SKM-1 treated with dmso at 0.1 percent for 144 hours (cell line): ENCODE measurements at regions not wholly inside any gene's neighbourhood (a gene's known extent, or its start where the extent isn't known, plus 50 kb on each side); places are given as distances from the start of the nearest gene placed in this dataset.

Experiments
- DNase-seq: peaks from one replicate; lab custom pipeline; 2025; ENCODE audit not compliant: unreplicated experiment; lab: John Stamatoyannopoulos, UW

DNA sequence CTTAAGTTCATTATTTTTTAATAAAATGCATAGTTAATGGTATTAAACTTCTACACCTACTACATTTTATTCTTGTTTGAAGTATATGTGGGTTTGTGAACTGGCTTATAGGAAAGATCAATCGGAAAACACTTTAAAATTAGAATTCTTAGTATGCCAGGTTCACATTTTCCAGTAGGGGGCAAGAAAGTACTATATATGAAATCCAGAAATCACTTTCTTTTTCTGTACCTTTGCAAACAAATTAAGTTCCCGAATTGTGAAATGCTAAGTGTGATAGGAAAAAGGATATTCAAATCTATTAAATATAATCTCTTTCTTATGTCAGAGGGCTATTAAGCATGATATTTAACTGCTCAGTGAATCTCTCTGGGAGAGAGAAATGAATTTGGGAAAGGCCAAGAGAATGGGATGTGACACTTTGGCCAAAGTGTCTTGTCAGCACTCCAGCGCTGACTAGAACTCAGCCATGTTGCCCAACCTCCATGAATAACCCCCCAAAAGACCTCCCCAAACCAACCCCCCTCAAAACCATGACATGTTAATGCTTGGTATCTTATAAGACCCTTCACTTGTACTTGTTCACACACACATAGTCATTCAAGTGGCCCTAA, 122.6 kb upstream of the SLC10A2 start:
- DNase-seq, result peak; percentile 1

GRCh38 chr13:103187721-103188156, 121.5 kb upstream of the SLC10A2 start:
- no peak for DNase-seq

GRCh38 chr13:103184413-103184812, 118.2 kb upstream of the SLC10A2 start:
- DNase-seq, result no peak

DNA sequence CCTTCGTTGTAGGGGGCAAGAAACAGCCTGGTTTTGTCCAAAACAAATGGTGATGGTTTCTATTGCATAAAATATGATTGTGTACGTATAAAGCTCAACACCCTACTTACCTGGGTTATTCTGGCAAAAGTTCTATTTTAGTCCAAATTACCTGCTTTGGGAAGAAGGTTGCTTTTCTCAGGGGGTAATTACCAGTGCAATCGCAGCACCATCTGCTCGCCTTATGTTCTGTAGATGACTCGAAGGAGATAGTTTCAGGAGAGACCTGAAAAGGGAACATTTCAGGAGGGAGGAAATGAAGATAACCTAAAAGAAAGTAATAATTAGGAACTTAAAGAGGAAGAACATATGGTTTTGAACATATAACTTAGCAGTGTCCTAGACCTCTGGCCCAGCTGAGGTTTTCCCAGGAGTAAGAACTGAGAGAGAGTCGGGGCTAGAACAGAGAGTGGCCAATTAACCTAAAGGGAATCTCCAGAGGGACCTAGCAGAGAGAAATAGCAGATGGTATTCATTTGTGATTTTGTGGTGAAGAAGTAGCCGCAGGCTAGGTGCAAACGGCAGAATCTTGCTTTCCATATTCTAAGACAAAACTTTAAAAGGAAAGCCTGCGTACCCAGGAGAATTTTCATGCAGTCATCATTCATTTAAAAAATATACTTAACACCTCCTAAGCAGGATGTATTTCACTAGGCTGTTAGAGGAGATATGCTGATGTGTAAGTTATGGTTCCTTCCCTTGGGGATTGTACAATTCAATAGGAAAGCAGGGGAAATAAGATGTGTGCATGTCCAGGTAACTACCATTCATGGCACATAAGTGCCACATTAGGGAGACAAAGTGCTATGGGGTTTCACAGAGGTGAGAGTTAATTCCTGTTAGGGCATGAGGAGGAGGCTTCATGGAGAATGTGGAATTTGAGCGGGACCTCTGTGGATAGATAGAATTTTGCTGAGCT, 113.0 kb upstream of the SLC10A2 start:
- no peak for DNase-seq

DNA sequence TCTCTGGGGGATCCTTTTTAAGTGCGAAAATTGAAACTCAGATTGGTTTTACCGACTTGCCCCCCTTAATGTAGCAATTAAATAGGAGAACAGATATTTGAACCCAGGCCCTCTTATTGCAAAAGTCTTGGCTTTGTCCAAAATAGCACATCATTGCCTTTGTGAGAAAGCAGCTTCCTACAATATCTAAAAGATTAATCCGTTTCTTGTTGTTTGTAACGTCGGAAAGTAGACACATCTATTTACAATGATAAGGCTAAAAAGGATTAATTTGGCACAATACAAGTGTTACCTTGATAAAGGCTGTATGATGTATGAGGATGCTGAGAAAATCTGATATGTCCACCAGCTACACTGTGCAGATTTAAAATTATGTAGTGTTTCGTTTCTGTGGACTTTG, 108.7 kb upstream of the SLC10A2 start:
- DNase-seq, result no peak

- no peak for DNase-seq
These were observed 102.8 kb upstream of the SLC10A2 start for GRCh38 chr13:103168901-103169508.

GRCh38 chr13:103164251-103164650, 98.0 kb upstream of the SLC10A2 start:
- no peak for DNase-seq

GRCh38 chr13:103161476-103161875, 95.3 kb upstream of the SLC10A2 start:
- no peak for DNase-seq

- no peak for DNase-seq
These were observed 91.4 kb upstream of the SLC10A2 start for GRCh38 chr13:103157434-103158145.

GRCh38 chr13:103157016-103157415, 90.8 kb upstream of the SLC10A2 start:
- no peak for DNase-seq

DNA sequence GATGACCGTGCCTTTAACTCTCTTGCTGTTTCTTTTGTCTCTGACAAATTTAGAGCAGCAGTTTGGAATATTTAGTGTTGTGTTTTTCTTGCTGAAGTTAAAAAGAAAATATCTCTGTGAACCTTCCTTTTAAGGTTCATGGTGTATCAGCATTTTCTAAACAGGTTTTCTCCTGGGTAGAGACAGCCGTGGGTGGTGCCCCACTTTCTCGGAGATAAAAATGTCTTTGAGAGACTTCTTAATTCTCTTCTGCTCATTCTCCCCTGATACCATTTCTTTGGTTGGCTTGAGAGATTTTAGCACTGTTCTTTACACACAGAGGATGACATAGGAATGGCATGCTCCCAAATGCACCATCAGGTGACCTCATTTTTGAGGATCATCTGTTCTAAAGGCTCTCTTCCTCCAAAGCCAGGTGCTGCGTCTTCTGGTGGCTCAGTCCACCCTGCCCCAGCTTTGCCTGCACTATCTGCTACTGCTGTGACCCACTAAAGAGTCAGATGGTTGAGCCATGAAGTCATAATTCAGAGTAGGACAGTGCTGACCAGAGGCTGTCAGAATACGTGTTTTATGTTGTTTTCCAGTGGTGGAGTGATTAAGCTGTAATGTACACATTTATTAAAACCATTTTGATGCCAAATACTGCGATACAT, 90.3 kb upstream of the SLC10A2 start:
- DNase-seq, result no peak

- DNase-seq, result no peak
These were observed 87.2 kb upstream of the SLC10A2 start for GRCh38 chr13:103153466-103153865.

GRCh38 chr13:103147961-103148360, 81.7 kb upstream of the SLC10A2 start:
- no peak for DNase-seq

- no peak for DNase-seq
These were observed 79.2 kb upstream of the SLC10A2 start for GRCh38 chr13:103145442-103145841.

GRCh38 chr13:103143432-103143831, 77.2 kb upstream of the SLC10A2 start:
- DNase-seq, result no peak

DNA sequence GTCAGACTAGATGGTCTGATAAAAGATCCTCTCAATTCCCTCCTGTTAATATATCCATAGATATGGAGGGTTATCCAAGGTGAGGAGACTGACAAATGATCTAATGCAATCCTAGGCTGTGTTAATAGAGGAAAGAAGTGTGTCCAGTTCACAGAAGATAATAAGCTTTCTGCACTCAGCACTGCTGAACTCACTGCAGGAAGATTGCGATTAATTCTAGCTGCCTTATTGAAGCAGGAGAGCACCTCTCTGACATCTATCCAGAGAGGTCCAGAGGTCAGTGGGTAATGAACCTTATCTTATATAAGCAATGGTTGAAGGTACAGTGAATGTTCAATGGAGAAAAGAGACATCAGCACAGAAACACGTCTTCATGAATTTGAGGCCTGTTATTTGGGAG, 75.9 kb upstream of the SLC10A2 start:
- no peak for DNase-seq

DNA sequence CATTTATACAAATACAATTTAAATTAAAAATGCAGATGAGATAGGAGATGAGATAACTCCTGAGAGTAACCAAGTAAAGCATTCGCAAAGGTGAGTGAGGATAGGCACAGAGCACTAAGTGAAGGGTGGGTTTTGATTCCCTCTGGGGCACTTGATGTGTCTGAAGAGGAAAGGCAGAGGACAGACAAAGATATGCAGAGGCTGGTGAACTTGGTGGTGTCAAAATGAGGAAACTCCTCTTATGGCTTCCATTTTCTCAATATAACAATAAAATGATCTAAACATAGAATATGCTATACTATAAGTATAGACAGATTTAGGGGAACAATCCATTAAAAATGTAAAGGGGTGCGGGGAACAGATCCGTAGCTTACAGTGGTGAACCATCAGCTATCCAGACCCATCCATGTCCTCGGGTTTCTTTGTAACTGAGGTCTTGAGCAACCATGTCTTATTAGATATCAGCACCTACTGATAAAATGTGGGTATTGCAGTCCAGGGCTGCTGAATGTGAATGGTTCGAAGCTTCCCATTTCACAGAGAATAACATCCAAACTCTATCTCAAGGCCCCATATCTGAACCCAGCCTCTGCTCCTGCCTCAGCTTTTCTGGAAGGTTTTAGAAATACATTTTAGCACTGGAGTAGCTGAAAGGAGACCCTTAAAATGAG, 73.9 kb upstream of the SLC10A2 start:
- DNase-seq, result no peak

GRCh38 chr13:103134271-103134670, 68.1 kb upstream of the SLC10A2 start:
- no peak for DNase-seq

- DNase-seq, result no peak
These were observed 67.3 kb upstream of the SLC10A2 start for GRCh38 chr13:103133556-103133955.

DNA sequence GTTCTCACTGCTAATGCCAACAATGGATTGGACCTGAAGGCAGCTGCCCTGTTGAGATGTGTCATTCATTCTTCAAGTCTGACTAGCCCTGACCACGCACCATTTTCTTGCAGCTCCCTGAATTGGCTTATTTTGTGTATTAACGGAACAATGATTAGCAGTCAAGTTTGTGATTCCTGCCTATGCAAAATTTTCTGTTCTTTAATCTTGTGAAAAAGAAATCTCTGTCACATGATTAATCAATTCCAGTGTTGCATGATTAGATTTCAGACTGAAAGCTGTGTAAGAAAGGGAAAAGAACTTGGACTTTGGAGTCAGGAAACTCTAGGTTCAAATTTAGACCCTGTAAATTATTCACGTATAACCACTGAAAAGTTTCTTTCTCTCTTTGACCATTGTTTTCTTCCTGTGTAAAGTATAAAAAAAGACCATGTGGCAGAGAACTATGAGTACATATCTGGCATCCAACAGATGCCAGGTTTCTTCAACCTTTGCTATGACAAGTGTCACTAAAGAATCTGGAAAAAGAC, 64.5 kb upstream of the SLC10A2 start:
- DNase-seq, result no peak
